ENCODE measurements at regions not wholly inside any gene's neighbourhood (a gene's known extent, or its start where the extent isn't known, plus 50 kb on each side); places are given as distances from the start of the nearest gene placed in this dataset.
A peak's percentile ranks its signal among the peaks of the same experiment; 100 is the strongest.

GRCh38 chr5:118616281-118616680, 372.1 kb downstream of the DTWD2 start:
- DNase-seq (ENCODE audit: low read depth): no peak
- H3K4me3 ChIP-seq (ENCODE audit: low read depth, low read length): no peak overlapping the region
- no peak for TF ChIP-seq CTCF (IDR thresholded peaks at IDR 0.05; ENCODE audit: low read depth, low read length, missing control alignments)

DNA sequence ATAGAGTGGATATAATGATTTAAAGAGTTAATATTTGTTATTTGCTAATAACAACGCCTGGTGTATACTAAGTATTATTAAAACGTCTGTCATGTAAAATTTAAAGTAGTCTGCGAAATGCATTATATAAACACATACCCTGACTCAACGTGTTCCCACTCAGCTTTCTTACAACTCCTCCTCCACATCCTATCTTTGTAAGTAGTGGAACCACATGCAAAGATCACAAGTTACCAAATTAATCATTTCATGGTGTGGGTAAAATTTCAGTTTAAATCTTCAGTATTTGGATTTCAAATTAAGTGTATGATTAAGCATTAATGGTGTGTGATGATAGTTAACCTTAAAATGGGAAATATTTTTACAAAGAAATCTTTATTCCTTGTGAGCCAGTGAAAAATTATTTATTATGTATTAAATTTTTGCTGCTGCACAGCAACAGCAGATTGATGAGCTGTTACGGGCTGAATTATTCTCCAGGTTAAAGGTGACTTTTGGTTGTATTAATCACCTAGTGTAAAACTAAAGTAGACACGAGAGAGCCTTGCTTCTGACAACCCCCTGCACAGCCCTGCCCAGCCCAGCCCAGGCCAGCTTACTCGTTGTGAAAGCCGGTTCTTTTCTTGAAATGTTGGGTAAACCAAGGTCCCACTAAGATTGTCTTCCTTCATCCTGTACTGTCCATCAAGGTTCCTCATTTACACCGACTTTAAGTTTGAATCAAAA, 373.5 kb downstream of the DTWD2 start:
- H3K4me3 ChIP-seq (ENCODE audit: low read depth, low read length): no peak overlapping the region
- TF ChIP-seq CTCF (IDR thresholded peaks at IDR 0.05; ENCODE audit: low read depth, low read length, missing control alignments): no peak
- no peak for DNase-seq (ENCODE audit: low read depth)

GRCh38 chr5:118611332-118611945, 376.9 kb downstream of the DTWD2 start:
- no peak overlapping the region for H3K4me3 ChIP-seq (ENCODE audit: low read depth, low read length)
- DNase-seq (ENCODE audit: low read depth): no peak
- peak; percentile 65 for TF ChIP-seq CTCF (IDR thresholded peaks at IDR 0.05; ENCODE audit: low read depth, low read length, missing control alignments)

- no peak for TF ChIP-seq CTCF (IDR thresholded peaks at IDR 0.05; ENCODE audit: low read depth, low read length, missing control alignments)
- DNase-seq (ENCODE audit: low read depth): no peak
- no peak overlapping the region for H3K4me3 ChIP-seq (ENCODE audit: low read depth, low read length)
Observed at GRCh38 chr5:118606940-118607339, 381.4 kb downstream of the DTWD2 start.

GRCh38 chr5:118605761-118606160, 382.6 kb downstream of the DTWD2 start:
- DNase-seq (ENCODE audit: low read depth): no peak
- no peak for TF ChIP-seq CTCF (IDR thresholded peaks at IDR 0.05; ENCODE audit: low read depth, low read length, missing control alignments)
- H3K4me3 ChIP-seq (ENCODE audit: low read depth, low read length): no peak overlapping the region

GRCh38 chr5:118604106-118604505, 384.2 kb downstream of the DTWD2 start:
- H3K4me3 ChIP-seq (ENCODE audit: low read depth, low read length): no peak overlapping the region
- DNase-seq (ENCODE audit: low read depth): no peak
- no peak for TF ChIP-seq CTCF (IDR thresholded peaks at IDR 0.05; ENCODE audit: low read depth, low read length, missing control alignments)

DNA sequence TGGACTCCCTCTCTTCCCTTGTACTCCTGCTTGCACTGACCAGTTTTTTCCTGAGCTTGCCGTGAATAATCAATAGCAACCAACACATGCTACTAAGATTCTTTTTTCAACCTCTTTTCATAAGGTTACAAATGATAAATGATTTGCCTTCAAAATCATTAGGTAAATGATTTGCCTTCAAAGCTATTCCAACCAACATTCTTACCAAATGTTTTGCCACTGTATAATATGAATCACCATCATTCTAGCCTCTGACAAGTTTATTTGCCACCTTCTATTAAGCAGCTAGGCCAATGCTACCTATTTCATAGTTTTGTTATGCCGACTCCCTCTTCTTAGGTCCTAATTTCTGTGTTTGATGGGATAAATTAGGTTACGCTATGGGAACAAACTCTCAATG, 385.1 kb downstream of the DTWD2 start:
- H3K4me3 ChIP-seq (ENCODE audit: low read depth, low read length): no peak overlapping the region
- no peak for TF ChIP-seq CTCF (IDR thresholded peaks at IDR 0.05; ENCODE audit: low read depth, low read length, missing control alignments)
- no peak for DNase-seq (ENCODE audit: low read depth)
